Left renal pelvis (tissue), 4 donors: ENCODE measurements at regions not wholly inside any gene's neighbourhood (a gene's known extent, or its start where the extent isn't known, plus 50 kb on each side); places are given as distances from the start of the nearest gene placed in this dataset.

Experiments used
- DNase-seq, 4 donors: peaks; one replicate each; pipeline ENCODE4 v3.0.0-alpha.2; 2013; ENCODE audit warnings: low read depth in 4 of 4, low spot score in 3 of 4

- no peak for DNase-seq
Observed at GRCh38 chr7:28231176-28231575, 50.6 kb upstream of the JAZF1 start.

- DNase-seq, result no peak
Observed at GRCh38 chr7:28236560-28236959, 56.0 kb upstream of the JAZF1 start.

- no peak for DNase-seq
Observed at GRCh38 chr7:28237363-28237762, 56.8 kb upstream of the JAZF1 start.

- no peak for DNase-seq
Observed at GRCh38 chr7:28239823-28240204, 59.2 kb upstream of the JAZF1 start.

- DNase-seq, result no peak
Observed at GRCh38 chr7:28240481-28240880, 59.9 kb upstream of the JAZF1 start.

- DNase-seq, result no peak
Observed at GRCh38 chr7:28243861-28244260, 63.3 kb upstream of the JAZF1 start.

GRCh38 chr7:28245123-28245878, 64.7 kb upstream of the JAZF1 start:
- no peak for DNase-seq

- DNase-seq, result no peak
Observed at GRCh38 chr7:28246921-28247461, 66.4 kb upstream of the JAZF1 start.

GRCh38 chr7:28258240-28258639, 77.6 kb upstream of the JAZF1 start:
- no peak for DNase-seq

GRCh38 chr7:28260969-28261368, 80.4 kb upstream of the JAZF1 start:
- DNase-seq, result no peak

- DNase-seq, result no peak
Observed at GRCh38 chr7:28263622-28264271, 83.2 kb upstream of the JAZF1 start.

GRCh38 chr7:28266402-28266801, 85.8 kb upstream of the JAZF1 start:
- DNase-seq, result no peak

- no peak for DNase-seq
Observed at GRCh38 chr7:28267012-28267411, 86.4 kb upstream of the JAZF1 start.

- no peak for DNase-seq
Observed at GRCh38 chr7:28269700-28270361, 89.2 kb upstream of the JAZF1 start.

GRCh38 chr7:28270536-28270935, 89.9 kb upstream of the JAZF1 start:
- DNase-seq, result no peak

GRCh38 chr7:28272461-28272877, 91.9 kb upstream of the JAZF1 start:
- DNase-seq, result peak; percentile 19 to 26 (median 22)

GRCh38 chr7:28276298-28276697, 95.7 kb upstream of the JAZF1 start:
- no peak for DNase-seq

GRCh38 chr7:28277364-28277763, 96.8 kb upstream of the JAZF1 start:
- no peak for DNase-seq

GRCh38 chr7:28277958-28278357, 97.4 kb upstream of the JAZF1 start:
- no peak for DNase-seq

GRCh38 chr7:28280516-28280915, 99.9 kb upstream of the JAZF1 start:
- no peak for DNase-seq

- no peak for DNase-seq
Observed at GRCh38 chr7:28290496-28290895, 109.9 kb upstream of the JAZF1 start.

- no peak for DNase-seq
Observed at GRCh38 chr7:28291559-28291958, 111.0 kb upstream of the JAZF1 start.
